Adrenal gland (tissue), 5 donors: ENCODE measurements at regions not wholly inside any gene's neighbourhood (a gene's known extent, or its start where the extent isn't known, plus 50 kb on each side); places are given as distances from the start of the nearest gene placed in this dataset.

Experiments
- CTCF ChIP-seq, 6 experiments: fragments of 450-650 bp in 4 of 6; fragments of 200-600 bp in 2 of 6; sonication (generic) in 1 of 6; IDR thresholded peaks; 1 replicate in 5 of 6; 2 replicates in 1 of 6; pipeline versions ENCODE4 v1.5.1 to v1.8.0; 2016 to 2021; ENCODE audit warnings: antibody characterized with exemption in 6 of 6, mild to moderate bottlenecking in 2 of 6, moderate library complexity in 1 of 6
- POLR2A ChIP-seq, 2 donors: fragments of 450-650 bp; IDR thresholded peaks; one replicate each; pipeline ENCODE4 v1.6.1; 2017; ENCODE audit warnings: antibody characterized with exemption in 2 of 2, mild to moderate bottlenecking in 2 of 2, moderate library complexity in 1 of 2
- donor health status: DM: no; HTN: no; CAD: no.

GRCh38 chr9:87420884-87421283, 76.8 kb upstream of the DAPK1 start:
- TF ChIP-seq CTCF (IDR thresholded peaks at IDR 0.05): no peak
- no peak for TF ChIP-seq POLR2A (IDR thresholded peaks at IDR 0.05)
